Suprapubic skin (tissue), 4 donors: ENCODE measurements at regions not wholly inside any gene's neighbourhood (a gene's known extent, or its start where the extent isn't known, plus 50 kb on each side); places are given as distances from the start of the nearest gene placed in this dataset.

Experiments
- POLR2A ChIP-seq, 2 donors: fragments of 450-650 bp; IDR thresholded peaks; one replicate each; pipeline ENCODE4 v1.6.1; 2017; ENCODE audit warnings: antibody characterized with exemption in 2 of 2, mild to moderate bottlenecking in 2 of 2, moderate library complexity in 2 of 2
- POLR2AphosphoS5 ChIP-seq, 3 donors: sonication (generic); formaldehyde crosslinking; IDR thresholded peaks; one replicate each; pipeline ENCODE4 v1.6.1; 2017; ENCODE audit warnings: antibody characterized with exemption in 3 of 3

DNA sequence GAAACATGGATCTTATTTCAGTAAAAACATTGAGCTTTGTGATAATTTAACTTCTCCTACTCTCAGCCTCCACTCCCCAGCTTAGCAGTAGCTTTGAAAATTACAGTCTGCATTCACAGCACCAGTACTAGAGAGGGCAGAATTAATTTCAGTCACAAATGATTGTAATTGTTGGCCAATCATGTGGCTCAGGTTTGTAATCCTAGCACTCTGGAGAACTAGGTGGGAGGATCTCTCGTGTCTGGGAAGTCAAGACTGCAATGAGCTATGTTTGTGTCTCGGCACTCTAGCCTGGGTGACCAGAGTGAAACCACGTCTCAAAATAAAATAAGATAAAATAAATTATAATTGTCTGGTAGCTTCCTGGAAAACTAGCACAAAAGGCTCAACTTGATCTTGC is 620.9 kb downstream of the TNS3 start:
- TF ChIP-seq POLR2A (IDR thresholded peaks at IDR 0.05) (no peak), POLR2AphosphoS5 (IDR thresholded peaks at IDR 0.05) (no peak)
